HG03135 (cell line): ENCODE measurements at regions not wholly inside any gene's neighbourhood (a gene's known extent, or its start where the extent isn't known, plus 50 kb on each side); places are given as distances from the start of the nearest gene placed in this dataset.
"Not testable (repeated sequence)": the region's sequence is repeated elsewhere in the genome, so short reads cannot be mapped to it uniquely, and the experiment has no call there.

Experiments used
- ATAC-seq: cut with Tn5 transposase; IDR thresholded peaks from one replicate; pipeline ENCODE4 v1.9.1; 2021; ENCODE audit warnings: mild to moderate bottlenecking, moderate library complexity; ENCODE audit not compliant: unreplicated experiment

GRCh38 chr7:41438705-41439514 is 264.0 kb downstream of the INHBA start:
- ATAC-seq: no peak

DNA sequence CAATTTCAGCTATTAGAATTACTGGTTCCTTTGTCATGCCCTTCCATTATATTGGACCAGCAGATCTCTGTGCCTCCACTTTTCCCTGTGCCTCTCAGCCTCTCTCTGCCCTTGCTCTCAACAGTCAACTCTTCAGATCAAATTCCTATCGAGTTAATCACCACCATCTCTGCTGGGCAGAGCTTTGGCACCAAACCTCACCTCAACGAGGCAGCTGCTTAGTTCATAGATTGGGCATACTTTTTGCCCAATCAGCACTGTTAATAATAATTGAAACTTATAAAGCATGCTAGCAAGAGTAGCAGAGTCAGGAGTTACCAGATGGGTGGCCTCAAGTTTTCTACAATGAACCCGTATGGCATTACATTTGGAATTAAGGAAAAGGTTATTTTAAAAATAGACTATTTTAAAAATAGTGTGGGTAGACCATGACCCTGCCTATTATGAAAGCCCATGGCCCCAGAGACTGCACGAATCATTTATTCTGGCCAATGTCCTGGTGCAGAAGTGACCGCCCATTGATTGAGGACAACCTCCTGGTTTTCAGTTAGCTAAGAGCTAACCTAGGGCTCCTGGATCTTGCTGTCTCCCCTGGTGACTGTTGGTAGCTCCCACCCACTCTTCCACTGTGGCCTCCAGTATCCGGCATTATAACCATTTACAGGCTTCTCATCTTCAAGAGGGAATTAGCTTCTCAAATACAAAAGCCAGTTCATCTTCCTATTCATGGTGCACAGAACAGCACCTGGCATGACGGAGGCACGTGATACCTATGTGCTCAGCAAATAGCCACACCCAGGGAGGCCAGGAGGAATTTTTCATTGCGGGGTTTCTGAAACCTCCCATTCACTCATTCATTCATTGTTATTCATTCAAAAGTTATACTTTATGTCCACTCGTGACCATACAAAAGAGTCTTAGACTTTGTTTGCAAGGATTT is 265.4 kb downstream of the INHBA start:
- no peak for ATAC-seq

- ATAC-seq: no peak
Measured at GRCh38 chr7:41436139-41436538, 266.8 kb downstream of the INHBA start.

GRCh38 chr7:41435020-41435419 is 267.9 kb downstream of the INHBA start:
- not testable (repeated sequence) for ATAC-seq

DNA sequence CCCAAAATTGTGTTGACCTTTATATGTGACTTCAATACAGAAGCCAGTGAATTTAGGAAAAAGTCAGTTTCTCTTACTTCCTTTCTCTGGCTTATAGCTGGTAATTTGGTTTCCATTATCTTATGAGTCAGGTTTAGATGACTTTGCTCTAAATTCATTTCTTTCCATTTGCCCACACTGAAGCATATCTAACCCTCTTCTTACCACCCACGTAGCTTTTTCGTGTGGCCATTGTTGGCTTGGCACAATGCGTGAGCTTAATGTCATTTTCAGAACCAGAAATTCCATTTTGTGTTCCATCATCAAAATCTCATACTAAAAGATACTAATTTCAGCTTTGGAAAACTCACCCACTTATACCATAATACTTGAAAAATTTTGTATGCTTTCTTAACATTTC is 271.2 kb downstream of the INHBA start:
- ATAC-seq: no peak

- ATAC-seq: no peak
Measured at GRCh38 chr7:41428381-41428780, 274.5 kb downstream of the INHBA start.

- ATAC-seq: no peak
Measured at GRCh38 chr7:41425926-41426325, 277.0 kb downstream of the INHBA start.

DNA sequence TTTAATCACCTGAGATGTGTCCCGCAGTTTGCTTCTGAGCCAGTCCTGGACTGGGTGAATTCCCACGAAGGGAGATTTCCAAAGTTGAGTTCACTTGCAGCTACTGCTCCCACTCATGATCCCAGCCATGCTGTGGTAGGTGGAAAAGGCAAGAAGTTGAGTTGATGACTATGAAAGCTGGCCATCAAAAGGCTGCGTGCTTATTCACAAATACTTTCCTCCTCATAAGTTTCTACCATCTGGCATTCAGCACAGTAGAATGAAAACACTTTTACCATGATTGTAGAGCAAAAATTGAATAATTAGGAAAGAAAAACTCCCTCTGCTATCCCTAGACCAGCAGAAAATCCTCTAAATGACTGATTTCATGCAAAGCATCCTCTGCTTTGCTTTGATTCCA is 281.8 kb downstream of the INHBA start:
- ATAC-seq: no peak

DNA sequence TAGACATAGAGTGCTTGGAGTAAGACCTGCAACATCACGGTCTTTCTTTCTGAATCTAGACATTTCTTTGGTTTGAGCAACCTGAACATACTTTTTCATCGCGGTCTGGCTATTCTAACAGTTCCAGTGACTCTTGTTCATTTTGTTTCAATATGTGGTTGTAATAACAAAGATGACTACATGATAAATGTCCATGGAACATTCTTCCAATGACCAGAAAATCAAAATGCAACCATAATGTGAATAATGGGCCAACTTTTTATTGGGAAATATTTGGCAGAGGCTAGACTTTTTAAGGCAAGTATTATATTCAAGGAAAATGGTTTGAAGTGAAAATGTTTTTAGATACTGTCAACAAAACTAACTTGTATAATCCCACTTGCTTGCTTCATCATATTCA is 282.5 kb downstream of the INHBA start:
- ATAC-seq: no peak

GRCh38 chr7:41418337-41418736 is 284.6 kb downstream of the INHBA start:
- no peak for ATAC-seq

GRCh38 chr7:41416208-41416595 is 286.7 kb downstream of the INHBA start:
- ATAC-seq: no peak

DNA sequence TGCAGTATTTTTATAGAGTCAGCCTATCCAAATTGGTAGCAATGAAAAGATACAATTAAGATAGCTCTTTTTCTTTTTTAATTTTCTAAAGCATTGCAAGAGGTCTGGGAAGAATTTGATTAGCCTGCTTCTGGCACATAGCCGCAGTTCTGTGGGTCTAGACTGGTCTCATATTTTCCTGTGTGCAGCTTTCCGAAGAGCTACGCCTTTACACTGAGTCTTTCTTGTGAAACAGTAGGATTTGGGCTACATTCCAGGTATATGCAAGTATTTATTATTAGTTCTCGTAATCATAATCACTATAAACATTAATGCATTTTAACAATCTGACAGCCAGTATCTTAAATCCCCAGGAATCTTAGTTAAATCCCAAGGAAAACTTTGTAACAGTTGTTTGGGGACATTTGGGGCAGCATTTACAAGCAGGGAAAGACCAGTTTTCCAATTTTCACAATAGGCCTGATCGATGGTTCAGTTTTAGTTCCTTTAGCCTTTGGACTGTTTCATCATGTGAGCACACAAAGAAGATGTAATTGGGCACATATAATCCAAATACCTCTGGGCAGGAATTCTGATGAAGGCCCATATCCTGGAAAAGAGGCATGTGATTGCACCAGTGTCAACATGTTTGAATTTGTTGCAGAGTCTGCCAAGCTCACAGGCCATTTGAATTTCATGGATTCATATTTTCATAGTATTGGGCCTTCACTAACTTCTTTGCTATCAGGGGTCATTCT is 287.3 kb downstream of the INHBA start:
- no peak for ATAC-seq

DNA sequence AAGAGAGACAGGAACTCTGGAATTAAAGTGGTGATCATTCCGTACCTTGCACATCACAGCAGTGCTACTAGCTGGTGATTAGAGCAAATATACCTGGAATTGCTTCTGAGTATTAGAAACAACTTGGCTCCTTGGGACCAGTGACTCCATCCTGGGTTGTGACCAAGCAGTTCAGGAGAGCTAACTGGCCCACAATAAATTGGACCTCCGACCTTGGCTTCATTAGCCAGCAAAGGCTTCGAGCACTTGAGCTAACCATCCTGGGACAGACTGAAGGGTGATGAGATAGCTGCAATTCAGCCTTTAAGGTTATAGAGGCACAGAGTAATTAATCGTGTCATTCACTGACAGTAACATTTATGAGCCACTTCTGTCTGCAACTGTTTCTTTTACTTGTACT is 287.8 kb downstream of the INHBA start:
- ATAC-seq: no peak

DNA sequence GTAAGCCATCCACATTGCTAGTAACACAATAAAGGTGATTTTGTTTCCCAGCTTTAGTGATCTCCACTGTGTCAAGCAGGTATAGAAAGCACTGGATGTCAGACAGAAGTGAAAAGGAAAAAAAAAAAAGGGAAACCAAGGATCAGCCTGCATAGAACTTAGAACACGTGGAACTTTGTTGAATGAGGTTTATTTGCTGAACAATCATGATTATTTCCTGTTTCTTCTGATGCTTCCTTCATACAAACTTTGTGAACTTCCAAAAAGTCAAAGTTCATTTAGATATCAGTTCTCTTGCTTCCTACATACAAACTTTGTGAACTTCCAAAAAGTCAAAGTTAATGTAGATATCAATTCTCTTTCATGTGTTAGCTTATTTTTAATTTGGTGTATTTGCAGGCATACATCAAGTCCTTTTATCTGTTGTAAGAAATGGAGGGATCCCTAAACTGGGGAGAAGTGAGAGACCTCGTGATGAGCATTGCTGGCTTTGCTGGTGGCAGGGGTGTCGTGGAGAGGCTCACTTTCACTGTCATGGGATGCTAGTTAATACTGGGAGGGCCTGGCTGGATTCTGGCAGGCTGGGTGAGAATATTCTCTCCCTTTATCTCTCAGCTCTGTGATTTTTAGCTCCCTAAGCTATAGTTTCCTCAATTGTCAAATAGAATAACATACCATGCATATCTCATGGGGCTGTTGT is 298.4 kb downstream of the INHBA start:
- ATAC-seq: no peak

GRCh38 chr7:41403291-41403690 is 299.6 kb downstream of the INHBA start:
- no peak for ATAC-seq

DNA sequence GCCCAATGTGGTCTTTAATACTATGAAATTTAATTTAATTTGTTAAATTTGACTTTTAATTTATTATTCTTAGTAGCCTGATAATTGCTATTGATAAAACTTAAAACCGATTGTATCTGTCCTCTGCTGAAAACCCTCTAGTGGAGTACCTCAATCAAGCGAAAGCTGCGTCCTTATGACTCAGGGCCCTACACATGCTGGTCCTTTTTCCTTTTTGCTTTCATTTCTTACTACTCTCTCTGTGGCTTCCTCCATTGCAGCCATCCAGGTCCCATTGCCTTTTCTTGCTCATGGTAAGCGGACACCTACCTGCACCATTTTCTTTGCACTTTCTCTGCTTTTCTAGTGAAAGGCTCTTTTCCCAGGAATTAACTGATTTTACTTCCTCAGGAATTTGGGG is 301.1 kb downstream of the INHBA start:
- ATAC-seq: no peak

GRCh38 chr7:41399171-41399570 is 303.7 kb downstream of the INHBA start:
- ATAC-seq: no peak

- ATAC-seq: no peak
Measured at GRCh38 chr7:41391818-41392217, 311.1 kb downstream of the INHBA start.

GRCh38 chr7:41388933-41389332 is 314.0 kb downstream of the INHBA start:
- not testable (repeated sequence) for ATAC-seq

- ATAC-seq: no peak
Measured at GRCh38 chr7:41385996-41386395, 316.9 kb downstream of the INHBA start.

DNA sequence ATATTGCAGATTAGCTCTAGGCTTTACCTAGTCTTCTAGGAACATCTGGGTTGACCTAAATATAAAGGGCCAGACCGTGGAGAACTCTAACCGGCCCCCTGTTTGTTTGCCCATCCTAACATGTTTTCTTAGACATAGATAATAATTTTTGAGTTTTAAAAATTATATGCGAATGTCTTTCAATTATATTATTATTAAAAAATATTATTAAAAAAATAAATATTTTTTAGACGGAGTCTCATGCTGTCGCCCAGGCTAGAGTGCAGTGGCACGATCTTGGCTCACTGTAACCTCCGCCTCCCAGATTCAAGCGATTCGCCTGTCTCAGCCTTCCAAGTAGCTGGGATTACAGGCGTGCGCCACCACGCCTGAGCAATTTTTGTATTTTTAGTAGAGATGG is 318.5 kb downstream of the INHBA start:
- ATAC-seq: no peak
